Heart left ventricle (tissue), 13 donors: ENCODE measurements at regions not wholly inside any gene's neighbourhood (a gene's known extent, or its start where the extent isn't known, plus 50 kb on each side); places are given as distances from the start of the nearest gene placed in this dataset.
"Not testable (repeated sequence)": the region's sequence is repeated elsewhere in the genome, so short reads cannot be mapped to it uniquely, and the experiment has no call there.

ENCODE experiments used
- POLR2A ChIP-seq, 2 donors: fragments of 450-650 bp; IDR thresholded peaks; one replicate each; pipeline ENCODE4 v1.6.1; 2017; ENCODE audit warnings: antibody characterized with exemption in 2 of 2, mild to moderate bottlenecking in 2 of 2, moderate library complexity in 2 of 2
- TF ChIP-seq, protein P1 (sequence below), 12 donors: fragments of 200-600 bp; sonication (generic) in 4 of 12; IDR thresholded peaks; one replicate each; pipeline versions ENCODE4 v1.5.0 to v1.8.0; 2018 to 2022; ENCODE audit warnings: antibody characterized with exemption in 12 of 12, mild to moderate bottlenecking in 5 of 12
- donor health status: ischemic (EF 13 %, LVEDD 7.1; RV severe dilation, severe dysfunction).
- donor health status: DM: no; HTN: yes; CAD: no.
- donor health status: DM: no; HTN: no; CAD: no.
- donor health status: ischemic (EF 25% LVEDD 6.9; RV normal size, moderate dysfunction).
- donor health status: ischemic (EF 25% LVEDD 5.7; RV mildly dilated, moderate dysfunction).
- donor health status: ischemic (EF 35%, LVEDD 5.7; RV mildly dilated, moderate dysfunction).
- donor health status: nonischemic (EF 11% LVEDD 7.7; RV severe dilation, severe dysfunction).
- donor health status: DM: yes; HTN: yes; CAD: no.
- donor health status: PGD.
- donor health status: ischemic (EF 29% LVEDD 5.4; RV normal size, mild dysfunction).
- donor health status: nonischemic (EF 23%, LVEDD 6.1; RV moderate dilation, normal function).

DNA sequence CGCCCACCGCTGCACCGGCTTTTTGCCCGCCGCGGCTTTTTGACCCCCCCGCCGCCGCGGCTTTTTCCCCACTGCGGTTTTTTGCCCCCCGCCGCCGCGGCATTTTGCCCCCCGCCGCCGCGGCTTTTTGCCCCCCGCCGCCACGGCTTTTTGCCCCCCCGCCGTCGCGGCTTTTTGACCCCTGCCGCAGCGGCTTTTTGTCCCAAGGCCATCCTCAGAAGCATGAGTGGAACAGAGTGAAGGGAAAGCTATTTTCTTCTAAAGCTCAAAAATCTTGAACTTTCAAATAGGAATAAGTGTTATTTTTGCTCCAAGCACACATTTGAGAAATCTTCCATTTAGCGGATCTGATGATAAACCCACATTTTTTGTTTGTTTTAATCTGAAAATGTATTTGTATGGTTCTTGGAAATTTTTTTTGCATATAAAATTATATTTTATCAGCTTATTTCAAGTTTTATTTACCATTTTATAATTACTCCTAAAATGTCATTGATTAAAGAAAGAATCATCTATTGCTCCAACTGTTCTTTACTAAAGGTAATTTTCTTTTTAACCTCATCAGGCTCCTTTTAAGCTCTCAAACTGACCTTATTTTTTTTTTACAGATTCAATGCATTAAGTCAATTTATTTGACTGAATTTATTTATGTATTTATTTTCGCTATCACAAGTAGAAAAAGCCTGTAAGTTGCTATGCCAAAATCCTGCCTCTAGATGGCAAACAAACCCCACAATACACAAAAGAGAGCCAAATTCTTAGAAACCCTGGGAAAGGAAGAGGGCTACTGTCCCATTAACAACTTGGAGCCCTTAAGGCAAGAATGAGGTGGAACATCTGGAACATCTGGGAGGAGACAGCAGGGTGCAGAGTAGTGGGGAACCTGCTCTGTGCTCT is 460.3 kb downstream of the ZNF33B start:
- TF ChIP-seq, protein P1, sequence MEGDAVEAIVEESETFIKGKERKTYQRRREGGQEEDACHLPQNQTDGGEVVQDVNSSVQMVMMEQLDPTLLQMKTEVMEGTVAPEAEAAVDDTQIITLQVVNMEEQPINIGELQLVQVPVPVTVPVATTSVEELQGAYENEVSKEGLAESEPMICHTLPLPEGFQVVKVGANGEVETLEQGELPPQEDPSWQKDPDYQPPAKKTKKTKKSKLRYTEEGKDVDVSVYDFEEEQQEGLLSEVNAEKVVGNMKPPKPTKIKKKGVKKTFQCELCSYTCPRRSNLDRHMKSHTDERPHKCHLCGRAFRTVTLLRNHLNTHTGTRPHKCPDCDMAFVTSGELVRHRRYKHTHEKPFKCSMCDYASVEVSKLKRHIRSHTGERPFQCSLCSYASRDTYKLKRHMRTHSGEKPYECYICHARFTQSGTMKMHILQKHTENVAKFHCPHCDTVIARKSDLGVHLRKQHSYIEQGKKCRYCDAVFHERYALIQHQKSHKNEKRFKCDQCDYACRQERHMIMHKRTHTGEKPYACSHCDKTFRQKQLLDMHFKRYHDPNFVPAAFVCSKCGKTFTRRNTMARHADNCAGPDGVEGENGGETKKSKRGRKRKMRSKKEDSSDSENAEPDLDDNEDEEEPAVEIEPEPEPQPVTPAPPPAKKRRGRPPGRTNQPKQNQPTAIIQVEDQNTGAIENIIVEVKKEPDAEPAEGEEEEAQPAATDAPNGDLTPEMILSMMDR (IDR thresholded peaks at IDR 0.05): peak; percentile 15 to 66 (median 52)
- TF ChIP-seq POLR2A (IDR thresholded peaks at IDR 0.05): not testable (repeated sequence)
